Liver (tissue), 8 donors: ENCODE measurements at regions not wholly inside any gene's neighbourhood (a gene's known extent, or its start where the extent isn't known, plus 50 kb on each side); places are given as distances from the start of the nearest gene placed in this dataset.
"Not testable (repeated sequence)": the region's sequence is repeated elsewhere in the genome, so short reads cannot be mapped to it uniquely, and the experiment has no call there.

ENCODE experiments used
- DNase-seq: peaks from one replicate; pipeline ENCODE4 v3.0.0-alpha.2; 2017; ENCODE audit warnings: low spot score
- H3K27ac ChIP-seq, 2 donors: one replicate each; pipeline ENCODE4 v1.7.0; 2013; ENCODE audit warnings: inconsistent platforms in 2 of 2, low read length in 2 of 2, control low read depth in 1 of 2, low read depth in 1 of 2, mild to moderate bottlenecking in 1 of 2
- H3K27me3 ChIP-seq, 4 donors: one replicate each; pipeline versions ENCODE4 v1.6.1 to v1.7.0; 2013; ENCODE audit warnings: low read length in 3 of 4, inconsistent platforms in 1 of 4, mild to moderate bottlenecking in 1 of 4, moderate library complexity in 1 of 4; ENCODE audit not compliant: control insufficient read depth in 4 of 4, insufficient read depth in 4 of 4
- H3K36me3 ChIP-seq, 4 donors: one replicate each; pipeline versions ENCODE4 v1.6.1 to v1.7.0; 2013; ENCODE audit warnings: low read length in 3 of 4, mild to moderate bottlenecking in 3 of 4, low read depth in 1 of 4, moderate library complexity in 1 of 4; ENCODE audit not compliant: control insufficient read depth in 4 of 4, insufficient read depth in 3 of 4
- H3K4me1 ChIP-seq, 4 donors: one replicate each; pipeline versions ENCODE4 v1.6.1 to v1.7.0; 2013; ENCODE audit warnings: low read length in 3 of 4, mild to moderate bottlenecking in 3 of 4, moderate library complexity in 1 of 4; ENCODE audit not compliant: control insufficient read depth in 4 of 4, insufficient read depth in 4 of 4
- H3K4me3 ChIP-seq, 3 donors: one replicate each; pipeline versions ENCODE4 v1.6.1 to v1.7.0; 2013; ENCODE audit warnings: low read length in 3 of 3, control low read depth in 1 of 3, low read depth in 1 of 3, mild to moderate bottlenecking in 1 of 3
- H3K9ac ChIP-seq, 2 donors: one replicate each; pipeline ENCODE4 v1.7.0; 2013; ENCODE audit warnings: low read length in 2 of 2, mild to moderate bottlenecking in 2 of 2, moderate library complexity in 2 of 2, control low read depth in 1 of 2, low read depth in 1 of 2
- H3K9me3 ChIP-seq, 4 donors: one replicate each; pipeline versions ENCODE4 v1.6.1 to v1.7.0; 2013; ENCODE audit warnings: low read length in 3 of 4; ENCODE audit not compliant: control insufficient read depth in 4 of 4
- EGR1 ChIP-seq, 2 donors: IDR thresholded peaks; 2 replicates each; pipeline ENCODE4 v1.6.1; 2016 to 2018; ENCODE audit warnings: antibody characterized with exemption in 2 of 2, low read depth in 2 of 2
- HNF4A ChIP-seq, 2 donors: conservative IDR thresholded peaks; 2 replicates each; pipeline ENCODE4 v1.6.1; 2016; ENCODE audit warnings: antibody characterized with exemption in 2 of 2, mild to moderate bottlenecking in 2 of 2
- HNF4G ChIP-seq: IDR thresholded peaks from 2 replicates; pipeline ENCODE4 v1.6.1; 2016; ENCODE audit warnings: antibody characterized with exemption
- JUND ChIP-seq, 2 donors: IDR thresholded peaks; 2 replicates each; pipeline ENCODE4 v1.6.1; 2016; ENCODE audit warnings: antibody characterized with exemption in 2 of 2
- NR2F2 ChIP-seq: IDR thresholded peaks from 2 replicates; pipeline ENCODE4 v1.6.1; 2016; ENCODE audit warnings: antibody characterized with exemption
- RAD21 ChIP-seq, 2 donors: IDR thresholded peaks; 2 replicates each; pipeline ENCODE4 v1.6.1; 2016; ENCODE audit warnings: antibody characterized with exemption in 2 of 2, mild to moderate bottlenecking in 2 of 2
- SP1 ChIP-seq: IDR thresholded peaks from 2 replicates; pipeline ENCODE4 v1.6.1; 2018; ENCODE audit warnings: antibody characterized with exemption, mild to moderate bottlenecking
- YY1 ChIP-seq: IDR thresholded peaks from 2 replicates; pipeline ENCODE4 v1.6.1; 2016; ENCODE audit warnings: antibody characterized with exemption, mild to moderate bottlenecking
- WGBS: extraction: QIAGEN DNeasy Blood & Tissue Kit; methylation state at CpG from one replicate; pipeline ENCODE4 v1.1.7; 2013; 5-methylcytosine and 5-hydroxymethylcytosine counted together
- TF ChIP-seq, protein P1 (sequence below): IDR thresholded peaks from 2 replicates; pipeline ENCODE4 v1.6.1; 2016; ENCODE audit warnings: antibody characterized with exemption, mild to moderate bottlenecking
- TF ChIP-seq, protein P2 (sequence below): IDR thresholded peaks from 2 replicates; pipeline ENCODE4 v1.6.1; 2016; ENCODE audit warnings: antibody characterized with exemption
- TF ChIP-seq, protein P3 (sequence below): fragments of 150-350 bp; IDR thresholded peaks from 2 replicates; pipeline ENCODE4 v1.5.1; 2017; ENCODE audit warnings: improper control_type of control experiment, low read depth, low read length; ENCODE audit not compliant: missing input control
- TF ChIP-seq, protein P4 (sequence below): IDR thresholded peaks from 2 replicates; pipeline ENCODE4 v1.6.1; 2016; ENCODE audit warnings: antibody characterized with exemption
- donor health status: healthy.
- donor health status: healthy.
- donor health status: healthy.
- donor health status: healthy.
- donor health status: healthy.

DNA sequence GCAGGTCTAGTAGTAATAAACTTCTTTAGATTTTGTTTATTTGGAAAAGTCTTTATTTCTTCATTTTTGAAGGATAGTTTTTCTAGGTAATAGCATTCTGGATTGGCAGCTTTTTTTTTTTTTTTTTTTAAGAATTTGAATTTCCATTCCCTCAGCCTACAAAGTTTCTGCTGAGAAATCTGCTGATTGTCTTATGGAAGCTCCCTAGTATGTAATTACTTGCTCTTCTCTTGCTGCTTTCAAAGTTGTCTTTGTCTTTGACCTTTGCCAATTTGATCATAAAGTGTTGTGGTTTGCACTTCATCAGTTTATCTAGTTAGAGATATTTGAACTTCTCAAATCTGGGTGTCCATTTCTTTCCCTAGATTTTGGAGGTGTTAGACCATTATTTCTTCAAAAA, 82.2 kb upstream of the GMDS start:
- H3K4me1 ChIP-seq = peaks cover 0 to 1% (median 0%) of the 10 kb centered on the region in 4 donors
- H3K36me3 ChIP-seq = peaks cover 0 to 7% (median 3%) of the 10 kb centered on the region in 4 donors
- no peak overlapping the region for H3K27ac ChIP-seq
- peaks cover 3 to 14% (median 5%) of the 10 kb centered on the region in 4 donors for H3K9me3 ChIP-seq
- no peak overlapping the region for H3K4me3 ChIP-seq
- H3K27me3 ChIP-seq = no peaks in the 10 kb centered on the region
- DNase-seq = no peak
- H3K9ac ChIP-seq = no peak overlapping the region
- TF ChIP-seq, protein P1, sequence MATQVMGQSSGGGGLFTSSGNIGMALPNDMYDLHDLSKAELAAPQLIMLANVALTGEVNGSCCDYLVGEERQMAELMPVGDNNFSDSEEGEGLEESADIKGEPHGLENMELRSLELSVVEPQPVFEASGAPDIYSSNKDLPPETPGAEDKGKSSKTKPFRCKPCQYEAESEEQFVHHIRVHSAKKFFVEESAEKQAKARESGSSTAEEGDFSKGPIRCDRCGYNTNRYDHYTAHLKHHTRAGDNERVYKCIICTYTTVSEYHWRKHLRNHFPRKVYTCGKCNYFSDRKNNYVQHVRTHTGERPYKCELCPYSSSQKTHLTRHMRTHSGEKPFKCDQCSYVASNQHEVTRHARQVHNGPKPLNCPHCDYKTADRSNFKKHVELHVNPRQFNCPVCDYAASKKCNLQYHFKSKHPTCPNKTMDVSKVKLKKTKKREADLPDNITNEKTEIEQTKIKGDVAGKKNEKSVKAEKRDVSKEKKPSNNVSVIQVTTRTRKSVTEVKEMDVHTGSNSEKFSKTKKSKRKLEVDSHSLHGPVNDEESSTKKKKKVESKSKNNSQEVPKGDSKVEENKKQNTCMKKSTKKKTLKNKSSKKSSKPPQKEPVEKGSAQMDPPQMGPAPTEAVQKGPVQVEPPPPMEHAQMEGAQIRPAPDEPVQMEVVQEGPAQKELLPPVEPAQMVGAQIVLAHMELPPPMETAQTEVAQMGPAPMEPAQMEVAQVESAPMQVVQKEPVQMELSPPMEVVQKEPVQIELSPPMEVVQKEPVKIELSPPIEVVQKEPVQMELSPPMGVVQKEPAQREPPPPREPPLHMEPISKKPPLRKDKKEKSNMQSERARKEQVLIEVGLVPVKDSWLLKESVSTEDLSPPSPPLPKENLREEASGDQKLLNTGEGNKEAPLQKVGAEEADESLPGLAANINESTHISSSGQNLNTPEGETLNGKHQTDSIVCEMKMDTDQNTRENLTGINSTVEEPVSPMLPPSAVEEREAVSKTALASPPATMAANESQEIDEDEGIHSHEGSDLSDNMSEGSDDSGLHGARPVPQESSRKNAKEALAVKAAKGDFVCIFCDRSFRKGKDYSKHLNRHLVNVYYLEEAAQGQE = no peak
- TF ChIP-seq, protein P2, sequence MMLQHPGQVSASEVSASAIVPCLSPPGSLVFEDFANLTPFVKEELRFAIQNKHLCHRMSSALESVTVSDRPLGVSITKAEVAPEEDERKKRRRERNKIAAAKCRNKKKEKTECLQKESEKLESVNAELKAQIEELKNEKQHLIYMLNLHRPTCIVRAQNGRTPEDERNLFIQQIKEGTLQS = no peak
- TF ChIP-seq, protein P3, sequence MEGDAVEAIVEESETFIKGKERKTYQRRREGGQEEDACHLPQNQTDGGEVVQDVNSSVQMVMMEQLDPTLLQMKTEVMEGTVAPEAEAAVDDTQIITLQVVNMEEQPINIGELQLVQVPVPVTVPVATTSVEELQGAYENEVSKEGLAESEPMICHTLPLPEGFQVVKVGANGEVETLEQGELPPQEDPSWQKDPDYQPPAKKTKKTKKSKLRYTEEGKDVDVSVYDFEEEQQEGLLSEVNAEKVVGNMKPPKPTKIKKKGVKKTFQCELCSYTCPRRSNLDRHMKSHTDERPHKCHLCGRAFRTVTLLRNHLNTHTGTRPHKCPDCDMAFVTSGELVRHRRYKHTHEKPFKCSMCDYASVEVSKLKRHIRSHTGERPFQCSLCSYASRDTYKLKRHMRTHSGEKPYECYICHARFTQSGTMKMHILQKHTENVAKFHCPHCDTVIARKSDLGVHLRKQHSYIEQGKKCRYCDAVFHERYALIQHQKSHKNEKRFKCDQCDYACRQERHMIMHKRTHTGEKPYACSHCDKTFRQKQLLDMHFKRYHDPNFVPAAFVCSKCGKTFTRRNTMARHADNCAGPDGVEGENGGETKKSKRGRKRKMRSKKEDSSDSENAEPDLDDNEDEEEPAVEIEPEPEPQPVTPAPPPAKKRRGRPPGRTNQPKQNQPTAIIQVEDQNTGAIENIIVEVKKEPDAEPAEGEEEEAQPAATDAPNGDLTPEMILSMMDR = no peak
- no peak for TF ChIP-seq HNF4G
- no peak for TF ChIP-seq EGR1 (IDR thresholded peaks at IDR 0.05; ENCODE audit: low read depth in 2 of 2)
- TF ChIP-seq RAD21 (IDR thresholded peaks at IDR 0.05) = no peak

DNA sequence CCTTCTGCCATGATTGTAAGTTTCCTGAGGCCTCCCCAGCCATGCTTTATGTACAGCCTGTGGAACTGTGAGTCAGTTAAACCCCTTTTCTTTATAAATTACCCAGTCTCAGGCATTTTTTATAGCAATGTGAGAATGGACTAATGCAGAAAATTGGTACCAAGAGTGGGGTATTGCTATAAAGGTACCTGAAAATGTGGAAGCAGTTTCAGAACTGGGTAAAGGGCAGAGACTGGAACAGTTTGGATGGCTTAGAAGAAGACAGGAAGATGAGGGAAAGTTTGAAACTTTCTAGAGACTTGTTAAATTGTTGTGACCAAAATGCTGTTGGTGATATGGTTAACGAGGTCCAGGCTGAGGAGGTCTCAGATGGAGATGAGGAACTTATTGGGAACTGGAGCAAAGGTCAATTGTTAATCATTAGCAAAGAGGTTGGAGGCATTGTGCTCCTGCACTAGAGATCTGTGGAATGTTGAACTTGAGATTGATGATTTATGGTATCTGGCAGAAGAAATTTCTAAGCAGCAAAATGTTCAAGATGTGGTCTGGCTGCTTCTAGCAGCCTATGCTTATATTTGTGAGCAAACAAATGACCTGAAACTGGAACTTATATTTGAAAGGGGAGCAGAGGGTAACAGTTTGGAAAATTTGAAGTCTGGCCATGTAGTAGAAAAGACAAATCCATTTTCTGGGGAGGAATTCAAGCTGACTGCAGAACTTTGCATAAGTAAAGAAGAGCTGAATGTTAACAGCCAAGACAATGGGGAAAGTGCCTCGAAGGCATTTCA, 79.0 kb upstream of the GMDS start:
- TF ChIP-seq JUND (IDR thresholded peaks at IDR 0.05) (no peak), RAD21 (IDR thresholded peaks at IDR 0.05) (no peak), YY1 (no peak), SP1 (no peak), NR2F2 (no peak), HNF4A (conservative IDR thresholded peaks at IDR 0.05) (no peak), HNF4G (no peak)
- TF ChIP-seq, protein P3 = no peak
- TF ChIP-seq, protein P2 = no peak
- TF ChIP-seq, protein P4, sequence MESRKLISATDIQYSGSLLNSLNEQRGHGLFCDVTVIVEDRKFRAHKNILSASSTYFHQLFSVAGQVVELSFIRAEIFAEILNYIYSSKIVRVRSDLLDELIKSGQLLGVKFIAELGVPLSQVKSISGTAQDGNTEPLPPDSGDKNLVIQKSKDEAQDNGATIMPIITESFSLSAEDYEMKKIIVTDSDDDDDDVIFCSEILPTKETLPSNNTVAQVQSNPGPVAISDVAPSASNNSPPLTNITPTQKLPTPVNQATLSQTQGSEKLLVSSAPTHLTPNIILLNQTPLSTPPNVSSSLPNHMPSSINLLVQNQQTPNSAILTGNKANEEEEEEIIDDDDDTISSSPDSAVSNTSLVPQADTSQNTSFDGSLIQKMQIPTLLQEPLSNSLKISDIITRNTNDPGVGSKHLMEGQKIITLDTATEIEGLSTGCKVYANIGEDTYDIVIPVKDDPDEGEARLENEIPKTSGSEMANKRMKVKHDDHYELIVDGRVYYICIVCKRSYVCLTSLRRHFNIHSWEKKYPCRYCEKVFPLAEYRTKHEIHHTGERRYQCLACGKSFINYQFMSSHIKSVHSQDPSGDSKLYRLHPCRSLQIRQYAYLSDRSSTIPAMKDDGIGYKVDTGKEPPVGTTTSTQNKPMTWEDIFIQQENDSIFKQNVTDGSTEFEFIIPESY = no peak
- DNase-seq = no peak
- Histone ChIP-seq H3K27ac (no peak overlapping the region), H3K9ac (no peak overlapping the region), H3K4me3 (peak overlapping the region in 1 of 3 donors; percentile 5), H3K9me3 (peaks cover 3 to 14% (median 4%) of the 10 kb centered on the region in 4 donors), H3K36me3 (peaks cover 0 to 6% (median 0%) of the 10 kb centered on the region in 4 donors), H3K27me3 (no peaks in the 10 kb centered on the region), H3K4me1 (peaks cover 0 to 1% (median 0%) of the 10 kb centered on the region in 4 donors)
- WGBS = 84% methylated on average over 2 of the region's 2 CpGs

DNA sequence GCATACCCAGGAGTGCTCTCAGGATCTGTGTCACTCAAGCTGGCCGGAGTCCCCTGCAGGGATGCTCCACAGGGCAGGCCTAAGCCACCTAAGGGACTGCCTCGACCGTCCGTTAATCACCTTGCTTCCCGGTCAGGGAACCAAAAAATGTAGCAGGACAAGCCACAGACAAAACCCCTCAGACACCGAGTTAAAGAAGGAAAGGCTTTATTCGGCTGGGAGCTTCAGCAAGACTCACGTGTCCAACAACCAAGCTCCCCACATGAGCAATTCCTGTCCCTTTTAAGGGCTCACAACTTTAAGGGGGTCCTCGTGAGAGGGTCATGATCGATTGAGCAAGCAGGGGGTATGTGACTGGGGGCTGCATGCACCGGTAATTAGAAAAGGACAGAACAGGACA, 72.1 kb upstream of the GMDS start:
- H3K4me1 ChIP-seq, H3K27ac ChIP-seq, DNase-seq, H3K4me3 ChIP-seq, H3K9me3 ChIP-seq, H3K36me3 ChIP-seq, H3K9ac ChIP-seq, H3K27me3 ChIP-seq: not testable (repeated sequence)
- 97% methylated on average over 11 of the region's 11 CpGs for WGBS
